NB4 (cell line): ENCODE measurements at regions not wholly inside any gene's neighbourhood (a gene's known extent, or its start where the extent isn't known, plus 50 kb on each side); places are given as distances from the start of the nearest gene placed in this dataset.

Source experiments
- CTCF ChIP-seq: IDR thresholded peaks from one replicate; pipeline ENCODE4 v1.5.1; 2012; ENCODE audit warnings: low read depth, low read length
- MAX ChIP-seq: IDR thresholded peaks from 2 replicates; pipeline ENCODE4 v1.6.1; 2011; ENCODE audit warnings: low read depth, low read length
- POLR2A ChIP-seq: IDR thresholded peaks from 2 replicates; pipeline ENCODE4 v1.6.1; 2011; ENCODE audit warnings: mild to moderate bottlenecking; ENCODE audit not compliant: insufficient read length; ENCODE audit errors: extremely low read depth

GRCh38 chr3:153078826-153079225 is 83.2 kb upstream of the RAP2B start:
- TF ChIP-seq CTCF (no peak), POLR2A (no peak), MAX (no peak)
